Neutrophil (primary cell): ENCODE measurements at regions not wholly inside any gene's neighbourhood (a gene's known extent, or its start where the extent isn't known, plus 50 kb on each side); places are given as distances from the start of the nearest gene placed in this dataset.

Experiments
- H3K27ac ChIP-seq: fragments of 200-600 bp; sonication (generic); 2 replicates; pipeline ENCODE4 v1.5.1; 2016; ENCODE audit warnings: mild to moderate bottlenecking, moderate library complexity
- H3K27me3 ChIP-seq: fragments of 200-600 bp; sonication (generic); 2 replicates; pipeline ENCODE4 v1.6.0; 2016; ENCODE audit warnings: mild to moderate bottlenecking
- H3K36me3 ChIP-seq: fragments of 200-600 bp; sonication (generic); 2 replicates; pipeline ENCODE4 v1.5.1; 2017
- H3K4me1 ChIP-seq, 2 experiments: fragments of 200-600 bp in 1 of 2; sonication (generic) in 1 of 2; 1 replicate in 1 of 2; 2 replicates in 1 of 2; pipeline versions ENCODE4 v1.5.1 to v1.6.1; 2013 to 2016; ENCODE audit warnings: low read depth in 1 of 2, low read length in 1 of 2, mild to moderate bottlenecking in 1 of 2, moderate library complexity in 1 of 2; ENCODE audit not compliant: control insufficient read depth in 1 of 2, insufficient read depth in 1 of 2
- H3K4me3 ChIP-seq, 2 experiments: fragments of 200-600 bp in 1 of 2; sonication (generic) in 1 of 2; 1 replicate in 1 of 2; 2 replicates in 1 of 2; pipeline ENCODE4 v1.5.1; 2013 to 2016; ENCODE audit warnings: low read depth in 1 of 2, low read length in 1 of 2, mild to moderate bottlenecking in 1 of 2, moderate library complexity in 1 of 2
- H3K9me3 ChIP-seq: fragments of 200-600 bp; sonication (generic); 2 replicates; pipeline ENCODE4 v1.5.1; 2016
- TF ChIP-seq, protein P1 (sequence below): fragments of 200-600 bp; sonication (generic); IDR thresholded peaks from 2 replicates; pipeline ENCODE4 v1.5.1; 2016; ENCODE audit warnings: antibody characterized with exemption

DNA sequence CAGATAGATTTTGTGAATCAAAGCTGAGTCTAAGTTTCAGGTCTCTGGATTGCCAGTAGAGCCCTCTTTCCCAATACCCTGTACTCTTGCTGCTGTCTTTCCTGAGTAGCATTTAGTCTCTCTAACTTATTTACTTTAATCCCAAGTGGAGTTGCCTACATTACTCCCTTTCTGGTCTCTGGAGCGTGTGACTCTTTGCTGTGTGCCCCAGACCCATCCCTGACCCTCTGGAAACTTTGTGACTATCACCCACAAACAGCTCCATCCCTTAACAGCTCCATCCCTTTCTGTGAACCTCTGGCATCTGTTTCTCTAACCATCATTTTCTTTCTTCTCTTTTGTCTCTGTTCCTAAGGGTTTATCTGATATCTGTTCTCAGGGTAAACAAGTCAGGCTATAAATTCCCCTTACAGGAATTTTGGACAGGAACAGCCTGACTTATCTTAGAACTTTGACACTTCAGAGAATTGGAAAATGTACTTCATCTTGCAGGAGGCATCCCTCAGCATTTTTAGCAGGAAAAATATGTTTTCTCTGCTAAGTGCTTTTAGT, 1167.1 kb upstream of the SEMA6A start:
- no peaks in the 10 kb centered on the region for H3K4me1 ChIP-seq
- H3K27ac ChIP-seq = no peak overlapping the region
- H3K27me3 ChIP-seq = no peaks in the 10 kb centered on the region
- H3K4me3 ChIP-seq = no peak overlapping the region
- no peaks in the 10 kb centered on the region for H3K36me3 ChIP-seq
- TF ChIP-seq, protein P1, sequence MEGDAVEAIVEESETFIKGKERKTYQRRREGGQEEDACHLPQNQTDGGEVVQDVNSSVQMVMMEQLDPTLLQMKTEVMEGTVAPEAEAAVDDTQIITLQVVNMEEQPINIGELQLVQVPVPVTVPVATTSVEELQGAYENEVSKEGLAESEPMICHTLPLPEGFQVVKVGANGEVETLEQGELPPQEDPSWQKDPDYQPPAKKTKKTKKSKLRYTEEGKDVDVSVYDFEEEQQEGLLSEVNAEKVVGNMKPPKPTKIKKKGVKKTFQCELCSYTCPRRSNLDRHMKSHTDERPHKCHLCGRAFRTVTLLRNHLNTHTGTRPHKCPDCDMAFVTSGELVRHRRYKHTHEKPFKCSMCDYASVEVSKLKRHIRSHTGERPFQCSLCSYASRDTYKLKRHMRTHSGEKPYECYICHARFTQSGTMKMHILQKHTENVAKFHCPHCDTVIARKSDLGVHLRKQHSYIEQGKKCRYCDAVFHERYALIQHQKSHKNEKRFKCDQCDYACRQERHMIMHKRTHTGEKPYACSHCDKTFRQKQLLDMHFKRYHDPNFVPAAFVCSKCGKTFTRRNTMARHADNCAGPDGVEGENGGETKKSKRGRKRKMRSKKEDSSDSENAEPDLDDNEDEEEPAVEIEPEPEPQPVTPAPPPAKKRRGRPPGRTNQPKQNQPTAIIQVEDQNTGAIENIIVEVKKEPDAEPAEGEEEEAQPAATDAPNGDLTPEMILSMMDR = no peak
- no peaks in the 10 kb centered on the region for H3K9me3 ChIP-seq

GRCh38 chr5:117740268-117740667, 1165.6 kb upstream of the SEMA6A start:
- Histone ChIP-seq H3K36me3 (no peaks in the 10 kb centered on the region), H3K4me3 (no peak overlapping the region), H3K9me3 (no peaks in the 10 kb centered on the region), H3K4me1 (no peaks in the 10 kb centered on the region), H3K27ac (no peak overlapping the region), H3K27me3 (no peaks in the 10 kb centered on the region)
- TF ChIP-seq, protein P1 = no peak

- Histone ChIP-seq H3K9me3 (no peaks in the 10 kb centered on the region), H3K36me3 (no peaks in the 10 kb centered on the region)
- TF ChIP-seq, protein P1 = no peak
These were observed 1163.9 kb upstream of the SEMA6A start for GRCh38 chr5:117738571-117738970.

GRCh38 chr5:117736698-117737097, 1162.1 kb upstream of the SEMA6A start:
- TF ChIP-seq, protein P1 = no peak
- no peaks in the 10 kb centered on the region for H3K27me3 ChIP-seq
- no peaks in the 10 kb centered on the region for H3K36me3 ChIP-seq
- H3K4me3 ChIP-seq = no peak overlapping the region
- H3K9me3 ChIP-seq = no peaks in the 10 kb centered on the region
- H3K27ac ChIP-seq = no peak overlapping the region
- no peaks in the 10 kb centered on the region for H3K4me1 ChIP-seq

More at GRCh38 chr5:117738571-117738970, 1163.9 kb upstream of the SEMA6A start:
- Histone ChIP-seq H3K4me1 (no peaks in the 10 kb centered on the region), H3K27me3 (no peaks in the 10 kb centered on the region), H3K27ac (no peak overlapping the region), H3K4me3 (no peak overlapping the region)

DNA sequence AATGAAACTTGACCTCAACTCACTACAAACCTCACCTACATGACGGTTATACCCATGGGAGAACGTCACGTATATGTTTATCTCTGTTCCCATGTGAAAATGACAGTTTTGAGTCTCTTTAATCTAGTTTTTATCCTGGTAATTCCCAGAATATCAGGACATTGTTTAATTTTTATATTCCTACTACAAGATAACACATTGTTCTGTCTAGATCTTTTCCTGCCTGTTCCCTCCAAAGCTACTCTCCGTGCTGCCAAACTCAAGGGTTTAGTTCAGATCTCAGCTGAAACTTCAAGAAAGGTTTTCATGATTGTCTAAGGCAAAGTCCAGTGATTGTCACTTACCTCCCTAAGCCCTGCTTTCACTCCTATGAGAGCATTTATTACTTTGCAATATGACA, 1159.4 kb upstream of the SEMA6A start:
- Histone ChIP-seq H3K27ac (no peak overlapping the region), H3K36me3 (no peaks in the 10 kb centered on the region), H3K4me1 (no peaks in the 10 kb centered on the region), H3K4me3 (no peak overlapping the region), H3K27me3 (no peaks in the 10 kb centered on the region), H3K9me3 (no peaks in the 10 kb centered on the region)
- TF ChIP-seq, protein P1 = no peak

DNA sequence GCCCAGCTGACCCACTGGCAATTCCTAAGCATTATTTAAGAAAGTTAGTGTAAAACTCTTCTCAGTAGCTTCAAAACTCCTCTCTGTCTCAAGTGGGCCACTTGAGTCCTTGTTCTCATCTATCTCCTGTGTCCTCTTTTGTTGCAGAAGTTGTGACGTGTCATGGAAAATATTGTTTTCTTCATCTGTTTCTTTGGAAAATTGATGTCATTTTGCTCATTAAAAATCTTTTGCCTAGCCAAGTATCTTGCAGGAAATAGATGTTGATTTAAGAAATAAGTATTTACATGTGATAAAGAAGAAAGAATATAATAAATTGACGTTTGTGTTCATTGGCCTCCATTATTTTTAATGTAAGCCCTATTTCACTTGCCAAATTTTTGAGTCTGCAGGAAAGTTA, 1158.4 kb upstream of the SEMA6A start:
- Histone ChIP-seq H3K9me3 (no peaks in the 10 kb centered on the region), H3K4me1 (no peaks in the 10 kb centered on the region), H3K27ac (no peak overlapping the region), H3K27me3 (no peaks in the 10 kb centered on the region), H3K4me3 (no peak overlapping the region), H3K36me3 (no peaks in the 10 kb centered on the region)
- TF ChIP-seq, protein P1 = no peak
